Transverse colon (tissue), 4 donors: ENCODE measurements at regions not wholly inside any gene's neighbourhood (a gene's known extent, or its start where the extent isn't known, plus 50 kb on each side); places are given as distances from the start of the nearest gene placed in this dataset.

Source experiments
- DNase-seq: peaks from one replicate; pipeline ENCODE4 v3.0.0-alpha.2; 2019
- H3K27ac ChIP-seq, 4 donors: fragments of 200-600 bp; sonication (generic); 2 replicates each; pipeline ENCODE4 v1.5.1; 2016 to 2018; ENCODE audit warnings: inconsistent platforms in 4 of 4
- H3K27me3 ChIP-seq: fragments of 200-600 bp; sonication (generic); 2 replicates; pipeline ENCODE4 v1.5.1; 2017; ENCODE audit warnings: inconsistent platforms
- H3K36me3 ChIP-seq, 4 donors: fragments of 200-600 bp; sonication (generic); 2 replicates each; pipeline ENCODE4 v1.5.1; 2017 to 2019; ENCODE audit warnings: inconsistent platforms in 4 of 4
- H3K4me1 ChIP-seq, 4 donors: fragments of 200-600 bp; sonication (generic); 2 replicates each; pipeline ENCODE4 v1.5.1; 2017 to 2020; ENCODE audit warnings: inconsistent platforms in 4 of 4
- H3K4me3 ChIP-seq, 4 donors: fragments of 200-600 bp; sonication (generic); 1 replicate in 1 of 4; 2 replicates in 3 of 4; pipeline versions ENCODE4 v1.5.1 to v1.6.1; 2017 to 2019; ENCODE audit warnings: inconsistent platforms in 4 of 4
- H3K9me3 ChIP-seq, 2 donors: fragments of 200-600 bp; sonication (generic); 2 replicates each; pipeline ENCODE4 v1.5.1; 2017 to 2019; ENCODE audit warnings: inconsistent platforms in 2 of 2
- CTCF ChIP-seq, 5 experiments: fragments of 200-600 bp in 3 of 5; fragments of 450-650 bp in 2 of 5; sonication (generic) in 3 of 5; IDR thresholded peaks; 1 replicate in 2 of 5; 2 replicates in 3 of 5; pipeline ENCODE4 v1.5.1; 2016 to 2017; ENCODE audit warnings: antibody characterized with exemption in 5 of 5, inconsistent platforms in 3 of 5, mild to moderate bottlenecking in 2 of 5, moderate library complexity in 1 of 5
- EP300 ChIP-seq: sonication (generic); formaldehyde crosslinking; IDR thresholded peaks from one replicate; pipeline ENCODE4 v1.6.1; 2017; ENCODE audit warnings: antibody characterized with exemption, low read depth
- POLR2A ChIP-seq: fragments of 450-650 bp; IDR thresholded peaks from one replicate; pipeline ENCODE4 v1.6.1; 2016; ENCODE audit warnings: antibody characterized with exemption, mild to moderate bottlenecking, moderate library complexity
- POLR2AphosphoS5 ChIP-seq, 3 donors: sonication (generic); formaldehyde crosslinking; IDR thresholded peaks; one replicate each; pipeline ENCODE4 v1.6.1; 2016; ENCODE audit warnings: antibody characterized with exemption in 3 of 3
- WGBS, 2 donors: methylation state at CpG; one replicate each; pipeline ENCODE4 v1.1.5; 2018; ENCODE audit warnings: low coverage in 1 of 2; 5-methylcytosine and 5-hydroxymethylcytosine counted together
- in situ Hi-C, 4 donors: fragments of 200-750 bp; cut with MboI; loops; one replicate each; pipeline versions ENCODE4 v1.15.0 to v1.15.1; 2017; ENCODE audit warnings: low sequenced_read_pairs in 3 of 4, low pct_ligation_motif_present in 1 of 4, low pct_unique_long_range_greater_than_20kb in 1 of 4
- intact Hi-C: fragments of 100-400 bp; cut with DNase I; formaldehyde crosslinking; loops from one replicate; pipeline ENCODE4 v1.15.1; 2023; ENCODE audit warnings: low total_unique reads

GRCh38 chr11:114883472-114883871 is 205.1 kb downstream of the NXPE2 start:
- intact Hi-C loops, result no loop called here
- Histone ChIP-seq H3K9me3 (no peaks in the 10 kb centered on the region), H3K36me3 (no peaks in the 10 kb centered on the region), H3K4me3 (no peak overlapping the region), H3K4me1 (no peaks in the 10 kb centered on the region), H3K27me3 (peaks cover 1% of the 10 kb centered on the region), H3K27ac (no peak overlapping the region)
- in situ Hi-C loops, result no loop called here
- no peak for DNase-seq
- TF ChIP-seq POLR2A (no peak), CTCF (IDR thresholded peaks at IDR 0.05) (no peak), EP300 (no peak), POLR2AphosphoS5 (IDR thresholded peaks at IDR 0.05) (no peak)
- 70 to 79% methylated on average over 2 to 3 of the region's 3 CpGs for WGBS, 2 donors

- DNase-seq, result no peak
- no peaks in the 10 kb centered on the region for H3K9me3 ChIP-seq
- H3K4me3 ChIP-seq, result no peak overlapping the region
- 52 to 80% methylated on average over 3 to 4 of the region's 4 CpGs for WGBS, 2 donors
- in situ Hi-C loops, result no loop called here
- no peak overlapping the region for H3K27ac ChIP-seq
- no peak for TF ChIP-seq CTCF (IDR thresholded peaks at IDR 0.05)
- no peak for TF ChIP-seq EP300
- TF ChIP-seq POLR2AphosphoS5 (IDR thresholded peaks at IDR 0.05), result no peak
- no peak for TF ChIP-seq POLR2A
- H3K36me3 ChIP-seq, result no peaks in the 10 kb centered on the region
- no peaks in the 10 kb centered on the region for H3K4me1 ChIP-seq
- H3K27me3 ChIP-seq, result peaks cover 21% of the 10 kb centered on the region
- intact Hi-C loops, result no loop called here
Observed at GRCh38 chr11:114886644-114887265, 208.4 kb downstream of the NXPE2 start.

GRCh38 chr11:114889594-114890011 is 211.3 kb downstream of the NXPE2 start:
- Histone ChIP-seq H3K4me3 (no peak overlapping the region), H3K4me1 (no peaks in the 10 kb centered on the region), H3K27me3 (peaks cover 21% of the 10 kb centered on the region), H3K36me3 (no peaks in the 10 kb centered on the region), H3K9me3 (no peaks in the 10 kb centered on the region), H3K27ac (no peak overlapping the region)
- WGBS, 2 donors, result 34 to 51% methylated on average over 7 to 12 of the region's 12 CpGs
- in situ Hi-C loops (no loop called here), intact Hi-C loops (no loop called here)
- no peak for DNase-seq
- TF ChIP-seq POLR2A (no peak), CTCF (IDR thresholded peaks at IDR 0.05) (no peak), POLR2AphosphoS5 (IDR thresholded peaks at IDR 0.05) (no peak), EP300 (no peak)

- Histone ChIP-seq H3K9me3 (no peaks in the 10 kb centered on the region), H3K36me3 (no peaks in the 10 kb centered on the region), H3K4me1 (no peaks in the 10 kb centered on the region), H3K27ac (no peak overlapping the region), H3K4me3 (no peak overlapping the region), H3K27me3 (peaks cover 21% of the 10 kb centered on the region)
- intact Hi-C loops, result no loop called here
- no peak for DNase-seq
- TF ChIP-seq POLR2A, result no peak
- TF ChIP-seq EP300, result no peak
- TF ChIP-seq CTCF (IDR thresholded peaks at IDR 0.05), result no peak
- TF ChIP-seq POLR2AphosphoS5 (IDR thresholded peaks at IDR 0.05), result no peak
- WGBS, 2 donors, result 52 to 80% methylated on average over 2 to 8 of the region's 8 CpGs
- in situ Hi-C loops, result no loop called here
Observed at GRCh38 chr11:114890038-114890437, 211.7 kb downstream of the NXPE2 start.
